ENCODE measurements at regions not wholly inside any gene's neighbourhood (a gene's known extent, or its start where the extent isn't known, plus 50 kb on each side); places are given as distances from the start of the nearest gene placed in this dataset.
"Not testable (repeated sequence)": the region's sequence is repeated elsewhere in the genome, so short reads cannot be mapped to it uniquely, and the experiment has no call there.

DNA sequence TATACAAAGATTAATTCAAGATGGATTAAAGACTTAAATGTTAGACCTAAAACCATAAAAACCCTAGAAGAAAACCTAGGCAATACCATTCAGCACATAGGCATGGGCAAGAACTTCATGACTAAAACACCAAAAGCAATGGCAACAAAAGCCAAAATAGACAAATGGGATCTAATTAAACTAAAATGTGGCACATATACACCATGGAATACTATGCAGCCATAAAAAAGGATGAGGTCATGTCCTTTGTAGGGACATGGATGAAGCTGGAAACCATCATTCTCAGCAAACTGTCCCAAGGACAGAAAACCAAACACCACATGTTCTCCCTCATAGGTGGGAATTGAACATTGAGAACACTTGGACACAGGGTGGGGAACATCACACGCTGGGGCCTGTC lies 133.4 kb upstream of the APOOL start:
- H3K4me2 ChIP-seq (ENCODE audit: insufficient read depth, low read length); H3K4me3 ChIP-seq (replicated peaks in 1 of 3; ENCODE audit: insufficient read depth in 1 of 3, low read depth in 1 of 3, low read length in 3 of 3); CTCF ChIA-PET; H3K79me2 ChIP-seq (ENCODE audit: control insufficient read depth, insufficient read depth, low read length); H3K36me3 ChIP-seq (ENCODE audit: control insufficient read depth in 2 of 2, extremely low read depth in 1 of 2, insufficient read depth in 2 of 2, low read length in 2 of 2); FAIRE-seq; H4K20me1 ChIP-seq (replicated peaks; ENCODE audit: control insufficient read depth, extremely low read depth, insufficient read depth, low read length); DNase-seq (ENCODE audit: low read depth, low spot score); H3K27ac ChIP-seq (ENCODE audit: insufficient read depth, low read depth, low read length); H2AFZ ChIP-seq (ENCODE audit: low read depth, low read length); intact Hi-C loops (cut with micrococcal nuclease); BruUV-seq (replicated peaks); H3K4me1 ChIP-seq (ENCODE audit: control insufficient read depth, extremely low read depth, insufficient read depth, low read length); POLR2A ChIA-PET; dilution Hi-C loops (cut with MboI; ENCODE audit: extremely low pct_ligation_motif_present, low sequenced_read_pairs); H3K9ac ChIP-seq (replicated peaks; ENCODE audit: extremely low read depth, insufficient read depth, low read length); H3K9me1 ChIP-seq (replicated peaks; ENCODE audit: control insufficient read depth, extremely low read depth, insufficient read depth, low read length); H3K9me3 ChIP-seq (replicated peaks; ENCODE audit: control insufficient read depth, insufficient read depth, low read length); H3K27me3 ChIP-seq (ENCODE audit: control insufficient read depth in 2 of 2, insufficient read depth in 2 of 2, low read length in 2 of 2): not testable (repeated sequence)

DNA sequence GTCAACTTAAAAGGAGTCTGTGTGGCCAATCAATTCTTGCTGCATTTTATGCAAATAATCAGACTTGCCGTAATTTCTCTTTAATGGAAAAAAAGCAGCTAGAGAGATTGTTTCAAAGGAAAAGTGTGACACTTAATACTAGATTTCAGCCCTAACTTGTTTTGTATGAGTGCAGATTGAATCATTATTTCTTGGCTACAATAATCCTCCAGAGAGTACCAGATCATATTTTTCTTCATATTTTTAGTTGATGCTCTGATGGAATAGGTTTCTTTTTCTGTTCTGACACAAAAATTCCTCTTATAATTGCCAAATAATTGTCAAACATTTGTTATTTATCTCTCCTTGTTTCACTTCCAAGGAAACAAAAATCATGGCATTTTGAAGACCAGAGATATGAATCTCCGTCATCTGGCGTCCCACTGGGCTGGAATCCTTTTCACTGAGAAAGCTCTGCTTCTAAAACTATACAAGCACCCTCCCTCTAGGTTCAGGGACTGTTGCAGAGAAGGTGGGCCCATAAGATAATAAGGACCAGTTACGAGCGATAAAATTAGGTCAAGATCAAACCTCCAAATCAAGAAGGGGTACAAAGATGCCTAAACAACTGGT lies 131.4 kb upstream of the APOOL start:
- H3K4me1 ChIP-seq (ENCODE audit: control insufficient read depth, extremely low read depth, insufficient read depth, low read length); H3K4me2 ChIP-seq (ENCODE audit: insufficient read depth, low read length); intact Hi-C loops (cut with micrococcal nuclease); DNase-seq (ENCODE audit: low read depth, low spot score); BruUV-seq (replicated peaks); H3K9ac ChIP-seq (replicated peaks; ENCODE audit: extremely low read depth, insufficient read depth, low read length); CTCF ChIA-PET; H4K20me1 ChIP-seq (replicated peaks; ENCODE audit: control insufficient read depth, extremely low read depth, insufficient read depth, low read length); H3K9me1 ChIP-seq (replicated peaks; ENCODE audit: control insufficient read depth, extremely low read depth, insufficient read depth, low read length); H2AFZ ChIP-seq (ENCODE audit: low read depth, low read length); FAIRE-seq; H3K4me3 ChIP-seq (replicated peaks in 1 of 3; ENCODE audit: insufficient read depth in 1 of 3, low read depth in 1 of 3, low read length in 3 of 3); dilution Hi-C loops (cut with MboI; ENCODE audit: extremely low pct_ligation_motif_present, low sequenced_read_pairs); H3K79me2 ChIP-seq (ENCODE audit: control insufficient read depth, insufficient read depth, low read length); H3K9me3 ChIP-seq (replicated peaks; ENCODE audit: control insufficient read depth, insufficient read depth, low read length); H3K27me3 ChIP-seq (ENCODE audit: control insufficient read depth in 2 of 2, insufficient read depth in 2 of 2, low read length in 2 of 2); POLR2A ChIA-PET; H3K36me3 ChIP-seq (ENCODE audit: control insufficient read depth in 2 of 2, extremely low read depth in 1 of 2, insufficient read depth in 2 of 2, low read length in 2 of 2); H3K27ac ChIP-seq (ENCODE audit: insufficient read depth, low read depth, low read length): not testable (repeated sequence)

DNA sequence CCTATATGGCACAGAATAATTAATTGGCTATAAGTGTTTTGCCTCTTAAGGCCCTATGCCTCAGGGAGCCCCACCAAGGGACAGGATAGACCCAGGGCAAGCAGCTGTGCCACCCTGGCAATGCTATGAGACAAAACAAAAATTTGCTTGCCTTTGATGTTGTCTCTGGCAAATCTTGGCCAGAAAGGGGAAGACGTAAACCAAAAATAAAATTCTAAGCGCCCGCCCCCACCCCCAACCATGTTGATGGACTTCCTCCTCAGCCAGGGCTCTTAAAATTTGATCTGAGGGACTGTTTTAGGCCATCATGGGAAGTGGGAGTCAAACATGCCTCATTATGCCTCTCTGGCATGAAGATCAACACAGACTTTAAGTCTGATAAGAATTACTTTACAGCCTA lies 130.5 kb upstream of the APOOL start:
- Histone ChIP-seq H4K20me1 (replicated peaks; ENCODE audit: control insufficient read depth, extremely low read depth, insufficient read depth, low read length) (no peaks in the 10 kb centered on the region), H3K4me1 (ENCODE audit: control insufficient read depth, extremely low read depth, insufficient read depth, low read length) (no peaks in the 10 kb centered on the region), H2AFZ (ENCODE audit: low read depth, low read length) (no peak overlapping the region), H3K27me3 (ENCODE audit: control insufficient read depth in 2 of 2, insufficient read depth in 2 of 2, low read length in 2 of 2) (no peaks in the 10 kb centered on the region), H3K27ac (ENCODE audit: insufficient read depth, low read depth, low read length) (no peak overlapping the region), H3K79me2 (ENCODE audit: control insufficient read depth, insufficient read depth, low read length) (no peaks in the 10 kb centered on the region), H3K36me3 (ENCODE audit: control insufficient read depth in 2 of 2, extremely low read depth in 1 of 2, insufficient read depth in 2 of 2, low read length in 2 of 2) (no peaks in the 10 kb centered on the region), H3K4me2 (ENCODE audit: insufficient read depth, low read length) (no peak overlapping the region), H3K9me1 (replicated peaks; ENCODE audit: control insufficient read depth, extremely low read depth, insufficient read depth, low read length) (no peaks in the 10 kb centered on the region), H3K9me3 (replicated peaks; ENCODE audit: control insufficient read depth, insufficient read depth, low read length) (no peaks in the 10 kb centered on the region), H3K9ac (replicated peaks; ENCODE audit: extremely low read depth, insufficient read depth, low read length) (no peak overlapping the region), H3K4me3 (replicated peaks in 1 of 3; ENCODE audit: insufficient read depth in 1 of 3, low read depth in 1 of 3, low read length in 3 of 3) (no peak overlapping the region)
- ChIA-PET POLR2A (no interaction called here), CTCF (no interaction called here)
- DNase-seq (ENCODE audit: low read depth, low spot score) = no peak
- intact Hi-C loops (cut with micrococcal nuclease) = no loop called here
- no TSS peak for BruUV-seq (replicated peaks)
- dilution Hi-C loops (cut with MboI; ENCODE audit: extremely low pct_ligation_motif_present, low sequenced_read_pairs) = no loop called here
- no peak for FAIRE-seq
- TF ChIP-seq MYC (IDR thresholded peaks at IDR 0.05; ENCODE audit: low read depth, low read length) (no peak), POLR2AphosphoS5 (IDR thresholded peaks at IDR 0.05; ENCODE audit: insufficient read depth, low read depth, low read length) (no peak), JUN (IDR thresholded peaks at IDR 0.05; ENCODE audit: borderline replicate concordance, insufficient read depth, insufficient read length, low read depth) (no peak), POLR2A (IDR thresholded peaks at IDR 0.05; ENCODE audit: low read depth, low read length) (no peak), GATA2 (IDR thresholded peaks at IDR 0.05; ENCODE audit: insufficient read depth, insufficient read length, low read depth, low read length) (no peak), FOS (IDR thresholded peaks at IDR 0.05; ENCODE audit: borderline replicate concordance, insufficient read depth, low read length) (no peak), EZH2 (IDR thresholded peaks at IDR 0.05; ENCODE audit: borderline replicate concordance, low read depth, low read length, severe bottlenecking) (no peak)
- TF ChIP-seq, protein P1, sequence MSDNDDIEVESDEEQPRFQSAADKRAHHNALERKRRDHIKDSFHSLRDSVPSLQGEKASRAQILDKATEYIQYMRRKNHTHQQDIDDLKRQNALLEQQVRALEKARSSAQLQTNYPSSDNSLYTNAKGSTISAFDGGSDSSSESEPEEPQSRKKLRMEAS (IDR thresholded peaks at IDR 0.05; ENCODE audit: insufficient read depth, insufficient read length) = no peak
- TF ChIP-seq, protein P2, sequence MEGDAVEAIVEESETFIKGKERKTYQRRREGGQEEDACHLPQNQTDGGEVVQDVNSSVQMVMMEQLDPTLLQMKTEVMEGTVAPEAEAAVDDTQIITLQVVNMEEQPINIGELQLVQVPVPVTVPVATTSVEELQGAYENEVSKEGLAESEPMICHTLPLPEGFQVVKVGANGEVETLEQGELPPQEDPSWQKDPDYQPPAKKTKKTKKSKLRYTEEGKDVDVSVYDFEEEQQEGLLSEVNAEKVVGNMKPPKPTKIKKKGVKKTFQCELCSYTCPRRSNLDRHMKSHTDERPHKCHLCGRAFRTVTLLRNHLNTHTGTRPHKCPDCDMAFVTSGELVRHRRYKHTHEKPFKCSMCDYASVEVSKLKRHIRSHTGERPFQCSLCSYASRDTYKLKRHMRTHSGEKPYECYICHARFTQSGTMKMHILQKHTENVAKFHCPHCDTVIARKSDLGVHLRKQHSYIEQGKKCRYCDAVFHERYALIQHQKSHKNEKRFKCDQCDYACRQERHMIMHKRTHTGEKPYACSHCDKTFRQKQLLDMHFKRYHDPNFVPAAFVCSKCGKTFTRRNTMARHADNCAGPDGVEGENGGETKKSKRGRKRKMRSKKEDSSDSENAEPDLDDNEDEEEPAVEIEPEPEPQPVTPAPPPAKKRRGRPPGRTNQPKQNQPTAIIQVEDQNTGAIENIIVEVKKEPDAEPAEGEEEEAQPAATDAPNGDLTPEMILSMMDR (IDR thresholded peaks at IDR 0.05; ENCODE audit: extremely low read depth in 1 of 2, insufficient read depth in 1 of 2, low read depth in 1 of 2, low read length in 2 of 2) = no peak

Measured in endothelial cell of umbilical vein (primary cell).